H1 (cell line): ENCODE measurements at regions not wholly inside any gene's neighbourhood (a gene's known extent, or its start where the extent isn't known, plus 50 kb on each side); places are given as distances from the start of the nearest gene placed in this dataset.
A peak's percentile ranks its signal among the peaks of the same experiment; 100 is the strongest.

Experiments used
- ASH2L ChIP-seq: fragments of 200-600, 300-600 bp; sonication (generic); IDR thresholded peaks from one replicate; pipeline ENCODE4 v1.7.1; 2017; ENCODE audit warnings: low read length
- EP300 ChIP-seq, 2 experiments: IDR thresholded peaks; 1 replicate in 1 of 2; 2 replicates in 1 of 2; pipeline ENCODE4 v1.6.1; 2011 to 2012; ENCODE audit warnings: low read depth in 2 of 2, low read length in 2 of 2, mild to moderate bottlenecking in 2 of 2, borderline replicate concordance in 1 of 2, inconsistent platforms in 1 of 2, moderate library complexity in 1 of 2
- POLR2AphosphoS5 ChIP-seq: IDR thresholded peaks from 2 replicates; pipeline ENCODE4 v1.6.1; 2011; ENCODE audit warnings: low read depth, low read length
- RAD21 ChIP-seq, 2 experiments: IDR thresholded peaks in 1 of 2; conservative IDR thresholded peaks in 1 of 2; 2 replicates each; pipeline ENCODE4 v1.6.1; 2011; ENCODE audit warnings: low read depth in 2 of 2, low read length in 2 of 2, improper control_type of control experiment in 1 of 2, inconsistent platforms in 1 of 2, mild to moderate bottlenecking in 1 of 2, moderate library complexity in 1 of 2
- SIN3A ChIP-seq, 2 experiments: IDR thresholded peaks in 1 of 2; conservative IDR thresholded peaks in 1 of 2; 2 replicates each; pipeline ENCODE4 v1.6.1; 2011 to 2012; ENCODE audit warnings: low read length in 2 of 2, improper control_type of control experiment in 1 of 2, low read depth in 1 of 2, mild to moderate bottlenecking in 1 of 2
- TF ChIP-seq, protein P1 (sequence below): IDR thresholded peaks from 2 replicates; pipeline ENCODE4 v1.6.1; 2011; ENCODE audit warnings: low read length, improper control_type of control experiment

DNA sequence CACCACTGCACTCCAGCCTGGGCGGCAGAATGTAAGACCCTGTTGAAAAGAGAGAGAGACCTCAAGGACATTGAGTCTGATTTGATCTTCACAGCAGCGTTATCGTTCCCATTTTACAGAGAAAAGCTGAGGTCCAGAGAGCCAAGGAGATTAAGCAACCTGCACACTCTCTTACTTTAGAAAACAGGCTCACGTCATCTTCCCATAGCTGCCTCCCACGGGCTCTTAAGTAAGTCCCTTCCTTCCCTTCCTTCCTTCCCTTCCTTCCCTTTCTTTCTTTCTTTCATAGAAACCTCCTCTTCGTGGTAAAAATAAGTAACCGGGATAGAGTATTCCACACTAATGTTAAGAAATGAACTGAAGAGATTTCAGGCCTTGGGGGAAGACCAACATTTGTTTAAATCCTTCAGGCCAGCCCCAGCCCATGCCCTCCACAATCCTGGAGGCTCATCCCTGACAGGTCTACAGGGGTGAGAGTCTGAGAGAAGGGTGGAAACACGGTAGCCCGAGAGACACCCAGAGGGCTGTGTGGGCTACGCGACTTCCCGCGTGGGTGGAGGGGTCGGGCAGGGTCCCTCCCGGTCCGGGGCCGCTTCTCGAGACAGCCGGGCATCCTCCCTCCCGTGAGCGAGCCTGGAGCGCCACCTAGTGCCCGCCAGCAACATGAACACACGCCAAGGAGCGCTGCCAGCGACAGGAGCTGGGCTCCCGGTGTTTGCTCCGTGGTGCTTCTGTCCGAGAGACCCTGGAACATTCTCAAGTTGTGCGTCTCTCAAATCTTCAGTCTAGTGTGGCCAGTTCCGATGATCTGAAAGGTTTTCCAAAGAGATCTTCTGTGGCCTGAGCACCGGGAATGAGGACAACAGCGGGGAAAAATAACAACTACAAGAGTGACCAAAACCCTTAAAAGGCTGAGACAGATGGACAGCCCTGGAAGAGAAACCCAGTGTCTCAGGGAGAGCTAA lies 160.3 kb downstream of the INO80D start (continued):
- TF ChIP-seq SIN3A (conservative IDR thresholded peaks at IDR 0.05 in 1 of 2, IDR thresholded peaks at IDR 0.05 in 1 of 2; ENCODE audit: low read depth in 1 of 2, low read length in 2 of 2) (0 out of 4 replicates have a peak, but pooled peaks of 1 of the 2 experiments have one; percentile 37), EP300 (IDR thresholded peaks at IDR 0.05; ENCODE audit: borderline replicate concordance in 1 of 2, low read depth in 2 of 2, low read length in 2 of 2) (no peak), RAD21 (IDR thresholded peaks at IDR 0.05 in 1 of 2, conservative IDR thresholded peaks at IDR 0.05 in 1 of 2; ENCODE audit: low read depth in 2 of 2, low read length in 2 of 2) (peak; percentile 98 to 99), POLR2AphosphoS5 (no peak), ASH2L (peak; percentile 48)
- TF ChIP-seq, protein P1, sequence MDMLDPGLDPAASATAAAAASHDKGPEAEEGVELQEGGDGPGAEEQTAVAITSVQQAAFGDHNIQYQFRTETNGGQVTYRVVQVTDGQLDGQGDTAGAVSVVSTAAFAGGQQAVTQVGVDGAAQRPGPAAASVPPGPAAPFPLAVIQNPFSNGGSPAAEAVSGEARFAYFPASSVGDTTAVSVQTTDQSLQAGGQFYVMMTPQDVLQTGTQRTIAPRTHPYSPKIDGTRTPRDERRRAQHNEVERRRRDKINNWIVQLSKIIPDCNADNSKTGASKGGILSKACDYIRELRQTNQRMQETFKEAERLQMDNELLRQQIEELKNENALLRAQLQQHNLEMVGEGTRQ: peak; percentile 12; the same call in 1 of the 2 replicates
